SK-N-SH (cell line): ENCODE measurements at regions not wholly inside any gene's neighbourhood (a gene's known extent, or its start where the extent isn't known, plus 50 kb on each side); places are given as distances from the start of the nearest gene placed in this dataset.

Source experiments
- CTCF ChIA-PET: fragments of 300-600, 350-600 bp; formaldehyde crosslinking; extraction: SDS; loops from one replicate; lab custom pipeline; 2021; lab: Yijun Ruan, JAX
- POLR2A ChIA-PET: fragments of 350-600 bp; sonication (Branson Sonifier 250); formaldehyde crosslinking; extraction: SDS; loops from one replicate; lab custom pipeline; 2020; ENCODE audit warnings: antibody characterized with exemption, inconsistent platforms; lab: Yijun Ruan, JAX
- DNase-seq: peaks from one replicate; pipeline ENCODE4 v3.0.0; 2012
- H2AFZ ChIP-seq: fragments of 200-600 bp; sonication (generic); 2 replicates; pipeline ENCODE4 v1.8.1; 2016; ENCODE audit warnings: antibody characterized with exemption, mild to moderate bottlenecking, low read depth
- H3F3A ChIP-seq: fragments of 200-600 bp; sonication (generic); replicated peaks from 2 replicates; pipeline ENCODE3; 2016; ENCODE audit warnings: antibody characterized with exemption, mild to moderate bottlenecking; ENCODE audit not compliant: insufficient read depth
- H3K27ac ChIP-seq, 2 experiments: fragments of 200-500 bp in 1 of 2; fragments of 200-600 bp in 1 of 2; sonication (Bioruptor generic) in 1 of 2; sonication (generic), shearing (Covaris generic) in 1 of 2; 2 replicates each; pipeline versions ENCODE4 v1.5.1 to v1.6.1; 2014 to 2016; ENCODE audit warnings: low read depth in 2 of 2, inconsistent platforms in 1 of 2, low read length in 1 of 2, mild to moderate bottlenecking in 1 of 2, mixed read lengths in 1 of 2
- H3K27me3 ChIP-seq: fragments of 200-600 bp; sonication (generic), shearing (Covaris generic); 2 replicates; pipeline ENCODE4 v1.6.1; 2016; ENCODE audit warnings: mixed run types; ENCODE audit not compliant: insufficient read depth
- H3K36me3 ChIP-seq, 2 experiments: fragments of 200-500 bp in 1 of 2; fragments of 200-600 bp in 1 of 2; sonication (Bioruptor generic) in 1 of 2; sonication (generic) in 1 of 2; replicated peaks in 1 of 2; 2 replicates each; pipeline versions ENCODE3 to v1.5.1; 2014 to 2016; ENCODE audit warnings: low read length in 1 of 2, mild to moderate bottlenecking in 1 of 2; ENCODE audit not compliant: insufficient read depth in 2 of 2, control insufficient read depth in 1 of 2
- H3K4me1 ChIP-seq, 2 experiments: fragments of 200-500 bp in 1 of 2; fragments of 200-600 bp in 1 of 2; sonication (Bioruptor generic) in 1 of 2; sonication (generic), shearing (Covaris generic) in 1 of 2; 2 replicates each; pipeline versions ENCODE4 v1.5.1 to v1.6.1; 2014 to 2016; ENCODE audit warnings: low read depth in 1 of 2, low read length in 1 of 2, mixed run types in 1 of 2; ENCODE audit not compliant: insufficient read depth in 2 of 2, control insufficient read depth in 1 of 2
- H3K4me2 ChIP-seq: fragments of 200-600 bp; sonication (generic), shearing (Covaris generic); 2 replicates; pipeline ENCODE4 v1.6.1; 2017; ENCODE audit warnings: mixed run types
- H3K4me3 ChIP-seq, 2 experiments: fragments of 200-500 bp in 1 of 2; fragments of 200-600 bp in 1 of 2; sonication (Bioruptor generic) in 1 of 2; sonication (generic), shearing (Covaris generic) in 1 of 2; 2 replicates each; pipeline versions ENCODE4 v1.5.1 to v1.8.1; 2014 to 2016; ENCODE audit warnings: low read depth in 2 of 2, inconsistent platforms in 1 of 2, low read length in 1 of 2, mild to moderate bottlenecking in 1 of 2, mixed read lengths in 1 of 2, moderate library complexity in 1 of 2
- H3K79me2 ChIP-seq: fragments of 200-600 bp; sonication (generic); 2 replicates; pipeline ENCODE4 v1.8.1; 2017; ENCODE audit warnings: mild to moderate bottlenecking; ENCODE audit not compliant: insufficient read depth
- H3K9ac ChIP-seq: fragments of 200-600 bp; sonication (generic); 2 replicates; pipeline ENCODE4 v1.6.1; 2017; ENCODE audit warnings: mixed run types
- H3K9me2 ChIP-seq: fragments of 200-600 bp; sonication (generic); 2 replicates; pipeline ENCODE4 v1.6.1; 2017; ENCODE audit warnings: mixed run types
- H3K9me3 ChIP-seq: fragments of 200-600 bp; sonication (generic); 2 replicates; pipeline ENCODE4 v1.6.1; 2017; ENCODE audit warnings: mixed run types, mild to moderate bottlenecking, moderate library complexity
- H4K20me1 ChIP-seq: fragments of 200-600 bp; sonication (generic); 2 replicates; pipeline ENCODE4 v1.6.1; 2017; ENCODE audit warnings: mild to moderate bottlenecking, mixed run types; ENCODE audit not compliant: insufficient read depth
- ELF1 ChIP-seq: IDR thresholded peaks from 2 replicates; pipeline ENCODE4 v1.4.0; 2012
- EP300 ChIP-seq, 2 experiments: IDR thresholded peaks; 2 replicates each; pipeline versions ENCODE4 v1.4.0 to v1.6.1; 2012; ENCODE audit warnings: borderline replicate concordance in 1 of 2, low read depth in 1 of 2, low read length in 1 of 2
- FOSL2 ChIP-seq: IDR thresholded peaks from 2 replicates; pipeline ENCODE4 v1.4.0; 2012; ENCODE audit warnings: low read depth, mild to moderate bottlenecking, moderate library complexity, borderline replicate concordance
- FOXM1 ChIP-seq: IDR thresholded peaks from 2 replicates; pipeline ENCODE4 v1.4.0; 2012; ENCODE audit warnings: low read depth, mild to moderate bottlenecking
- GABPA ChIP-seq: IDR thresholded peaks from 2 replicates; pipeline ENCODE4 v1.4.0; 2012; ENCODE audit warnings: low read depth, mild to moderate bottlenecking
- MXI1 ChIP-seq: IDR thresholded peaks from 2 replicates; pipeline ENCODE4 v1.6.1; 2012; ENCODE audit warnings: mild to moderate bottlenecking, low read depth, low read length, improper control_type of control experiment
- POLR2AphosphoS5 ChIP-seq: IDR thresholded peaks from 2 replicates; pipeline ENCODE4 v1.6.1; 2012; ENCODE audit warnings: low read depth, low read length
- RAD21 ChIP-seq: IDR thresholded peaks from 2 replicates; pipeline ENCODE4 v1.6.1; 2012; ENCODE audit warnings: mild to moderate bottlenecking, low read length
- RFX5 ChIP-seq: IDR thresholded peaks from 2 replicates; pipeline ENCODE4 v1.6.1; 2012; ENCODE audit warnings: mild to moderate bottlenecking, improper control_type of control experiment, low read length
- TEAD4 ChIP-seq: IDR thresholded peaks from 2 replicates; pipeline ENCODE4 v1.4.0; 2012; ENCODE audit warnings: mild to moderate bottlenecking, borderline replicate concordance; ENCODE audit not compliant: insufficient read depth
- WGBS: methylation state at CpG from one replicate; pipeline ENCODE4 v1.1.6; 2017; ENCODE audit warnings: low lambda C conversion rate; 5-methylcytosine and 5-hydroxymethylcytosine counted together
- TF ChIP-seq, protein P1 (sequence below): IDR thresholded peaks from 2 replicates; pipeline ENCODE4; 2012
- TF ChIP-seq, protein P2 (sequence below): IDR thresholded peaks from 2 replicates; pipeline ENCODE4 v1.6.1; 2012; ENCODE audit warnings: mild to moderate bottlenecking, low read depth, low read length, moderate library complexity
- TF ChIP-seq, protein P3 (sequence below): IDR thresholded peaks from 2 replicates; pipeline ENCODE4 v1.4.0; 2012; ENCODE audit warnings: low read depth, borderline replicate concordance

DNA sequence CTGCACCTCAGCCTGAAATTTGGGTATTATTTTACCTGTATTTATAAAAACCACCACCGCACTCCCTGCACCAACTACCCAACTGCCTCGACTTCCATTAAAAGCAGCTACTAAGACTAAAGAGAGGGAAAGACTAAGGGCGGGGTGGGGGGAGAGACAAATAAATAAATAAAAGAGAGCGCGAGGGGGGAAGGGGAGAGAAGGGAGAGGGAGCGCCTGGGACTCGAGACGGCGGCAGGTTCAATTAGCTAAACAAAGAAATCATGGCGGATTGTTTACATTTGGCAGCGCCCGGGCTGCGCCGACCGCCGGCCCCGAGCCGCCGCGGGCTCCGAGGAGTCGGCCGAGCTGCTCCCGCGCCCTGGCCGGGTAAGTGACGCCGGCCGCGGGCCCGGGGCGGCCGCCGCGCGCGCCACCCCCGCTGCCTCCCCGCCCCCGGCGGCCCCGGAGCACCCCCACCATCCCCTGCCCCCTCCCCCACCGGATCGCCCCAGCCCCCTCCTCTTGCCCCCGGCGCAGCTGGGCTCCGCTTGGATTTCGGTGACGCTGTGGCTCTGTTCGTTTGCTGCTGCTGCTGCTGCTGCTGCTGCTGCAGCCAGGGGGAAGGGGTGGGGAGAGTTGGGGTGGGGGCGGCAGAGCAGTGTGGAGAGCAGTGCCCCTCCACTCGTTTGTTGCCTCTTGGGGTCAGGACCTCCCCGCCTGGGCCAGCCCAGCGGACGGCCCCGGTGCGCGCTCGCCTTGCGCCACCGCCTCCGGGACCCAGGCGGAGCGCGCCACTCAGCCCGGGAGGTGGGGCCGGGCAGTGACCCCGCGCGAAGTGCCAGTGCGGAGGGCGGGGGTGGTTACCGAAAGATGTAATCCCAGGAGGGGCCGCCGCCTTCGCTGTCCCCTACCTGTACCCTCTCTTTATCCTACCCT lies 187.2 kb upstream of the FANCL start (continued):
- TF ChIP-seq EP300 (IDR thresholded peaks at IDR 0.05; ENCODE audit: borderline replicate concordance in 1 of 2, low read depth in 1 of 2, low read length in 1 of 2), result no peak
- no peak for TF ChIP-seq TEAD4
- TF ChIP-seq, protein P1, sequence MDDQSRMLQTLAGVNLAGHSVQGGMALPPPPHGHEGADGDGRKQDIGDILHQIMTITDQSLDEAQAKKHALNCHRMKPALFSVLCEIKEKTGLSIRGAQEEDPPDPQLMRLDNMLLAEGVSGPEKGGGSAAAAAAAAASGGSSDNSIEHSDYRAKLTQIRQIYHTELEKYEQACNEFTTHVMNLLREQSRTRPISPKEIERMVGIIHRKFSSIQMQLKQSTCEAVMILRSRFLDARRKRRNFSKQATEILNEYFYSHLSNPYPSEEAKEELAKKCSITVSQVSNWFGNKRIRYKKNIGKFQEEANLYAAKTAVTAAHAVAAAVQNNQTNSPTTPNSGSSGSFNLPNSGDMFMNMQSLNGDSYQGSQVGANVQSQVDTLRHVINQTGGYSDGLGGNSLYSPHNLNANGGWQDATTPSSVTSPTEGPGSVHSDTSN, result no peak

DNA sequence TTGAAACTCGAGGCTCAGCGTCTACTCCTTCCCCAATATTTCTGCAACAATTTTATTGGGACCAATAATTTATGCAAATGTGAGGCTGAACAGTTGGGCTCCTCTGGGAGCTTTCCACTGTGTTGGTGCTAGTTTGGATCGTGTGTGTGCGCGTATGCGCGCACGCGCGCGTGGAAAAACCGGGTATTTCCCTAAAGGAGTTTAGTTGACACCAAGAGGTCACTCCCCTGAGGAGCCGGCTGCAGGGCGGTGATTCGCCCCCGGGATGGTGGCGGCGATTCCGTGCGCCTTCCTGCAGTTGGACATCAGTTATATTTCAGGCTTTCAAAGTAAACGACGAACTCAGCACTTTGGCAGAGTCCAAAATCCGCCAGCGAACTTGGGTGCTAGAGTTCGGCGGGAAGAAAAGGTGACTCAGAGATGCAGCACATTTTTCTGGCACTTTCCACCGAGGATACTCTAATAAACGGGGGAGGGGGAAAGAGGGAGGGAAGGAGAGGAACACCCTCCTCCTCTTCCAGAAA lies 186.5 kb upstream of the FANCL start:
- Histone ChIP-seq H3K9ac (no peak overlapping the region), H3K9me3 (no peaks in the 10 kb centered on the region), H3K36me3 (no peaks in the 10 kb centered on the region), H3K27ac (peak overlapping the region in 1 of 2 experiments; percentile 51; a peak in 2 of 4 replicates), H3K4me2 (peak overlapping the region; percentile 83), H3K4me1 (no peaks in the 10 kb centered on the region; a peak in 2 of 4 replicates), H3K9me2 (no peaks in the 10 kb centered on the region), H3K27me3 (peaks cover 5% of the 10 kb centered on the region; the same call in 1 of the 2 replicates), H3F3A (no peaks in the 10 kb centered on the region), H2AFZ (0 out of 2 replicates have a peak overlapping the region, but pooled peaks have one; percentile 82), H3K4me3 (peak overlapping the region; percentile 51 to 55), H4K20me1 (no peaks in the 10 kb centered on the region), H3K79me2 (no peaks in the 10 kb centered on the region)
- POLR2A ChIA-PET, result interaction anchor here (1.3 to 1.6 kb wide), 2 partner anchors 9 to 186 kb away, joined by 5 to 7 read pairs; partner anchors contain the start of gene FANCL
- DNase-seq, result peak; percentile 51
- WGBS, result 1% methylated on average over 28 of the region's 28 CpGs
- CTCF ChIA-PET, result interaction anchor here (1.7 kb wide), 1 partner anchor 296 kb away, joined by 5 read pairs; no protein-coding TSS in a partner anchor
- peak; percentile 24; the same call in 1 of the 2 replicates for TF ChIP-seq MXI1
- TF ChIP-seq, protein P2, sequence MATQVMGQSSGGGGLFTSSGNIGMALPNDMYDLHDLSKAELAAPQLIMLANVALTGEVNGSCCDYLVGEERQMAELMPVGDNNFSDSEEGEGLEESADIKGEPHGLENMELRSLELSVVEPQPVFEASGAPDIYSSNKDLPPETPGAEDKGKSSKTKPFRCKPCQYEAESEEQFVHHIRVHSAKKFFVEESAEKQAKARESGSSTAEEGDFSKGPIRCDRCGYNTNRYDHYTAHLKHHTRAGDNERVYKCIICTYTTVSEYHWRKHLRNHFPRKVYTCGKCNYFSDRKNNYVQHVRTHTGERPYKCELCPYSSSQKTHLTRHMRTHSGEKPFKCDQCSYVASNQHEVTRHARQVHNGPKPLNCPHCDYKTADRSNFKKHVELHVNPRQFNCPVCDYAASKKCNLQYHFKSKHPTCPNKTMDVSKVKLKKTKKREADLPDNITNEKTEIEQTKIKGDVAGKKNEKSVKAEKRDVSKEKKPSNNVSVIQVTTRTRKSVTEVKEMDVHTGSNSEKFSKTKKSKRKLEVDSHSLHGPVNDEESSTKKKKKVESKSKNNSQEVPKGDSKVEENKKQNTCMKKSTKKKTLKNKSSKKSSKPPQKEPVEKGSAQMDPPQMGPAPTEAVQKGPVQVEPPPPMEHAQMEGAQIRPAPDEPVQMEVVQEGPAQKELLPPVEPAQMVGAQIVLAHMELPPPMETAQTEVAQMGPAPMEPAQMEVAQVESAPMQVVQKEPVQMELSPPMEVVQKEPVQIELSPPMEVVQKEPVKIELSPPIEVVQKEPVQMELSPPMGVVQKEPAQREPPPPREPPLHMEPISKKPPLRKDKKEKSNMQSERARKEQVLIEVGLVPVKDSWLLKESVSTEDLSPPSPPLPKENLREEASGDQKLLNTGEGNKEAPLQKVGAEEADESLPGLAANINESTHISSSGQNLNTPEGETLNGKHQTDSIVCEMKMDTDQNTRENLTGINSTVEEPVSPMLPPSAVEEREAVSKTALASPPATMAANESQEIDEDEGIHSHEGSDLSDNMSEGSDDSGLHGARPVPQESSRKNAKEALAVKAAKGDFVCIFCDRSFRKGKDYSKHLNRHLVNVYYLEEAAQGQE, result peak; percentile 86
- no peak for TF ChIP-seq GABPA
- no peak for TF ChIP-seq TEAD4

DNA sequence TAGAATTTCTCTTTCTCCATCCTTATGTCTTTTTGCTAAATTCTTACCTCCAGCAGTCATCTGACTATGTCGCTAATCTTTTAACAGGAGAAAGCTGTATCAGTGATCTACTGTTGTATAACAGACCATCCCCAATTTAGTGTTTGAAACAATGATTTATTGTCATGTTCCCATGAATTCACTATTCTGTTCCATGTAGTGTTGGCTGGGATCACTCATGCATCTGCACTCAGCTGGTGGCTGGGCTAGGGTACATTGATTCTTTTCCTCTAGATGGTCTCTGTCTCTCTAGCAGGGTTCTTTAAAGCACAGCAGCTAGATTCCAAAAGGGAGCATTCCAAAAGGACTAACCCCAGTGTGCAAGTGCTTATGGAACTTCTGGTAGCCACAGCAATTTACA lies 184.2 kb upstream of the FANCL start:
- Histone ChIP-seq H3K27ac (no peak overlapping the region), H3K4me3 (no peak overlapping the region), H3K27me3 (peaks cover 5% of the 10 kb centered on the region; the same call in 1 of the 2 replicates), H3K4me1 (no peaks in the 10 kb centered on the region; a peak in 2 of 4 replicates), H3K9me2 (no peaks in the 10 kb centered on the region), H3K36me3 (no peaks in the 10 kb centered on the region), H2AFZ (no peak overlapping the region), H3K9me3 (no peaks in the 10 kb centered on the region), H3K9ac (no peak overlapping the region), H4K20me1 (no peaks in the 10 kb centered on the region), H3K4me2 (no peak overlapping the region), H3K79me2 (no peaks in the 10 kb centered on the region), H3F3A (no peaks in the 10 kb centered on the region)
- ChIA-PET CTCF (interaction anchor here (0.6 to 1.9 kb wide), 2 partner anchors 23 to 502 kb away, joined by 3 to 4 read pairs; no protein-coding TSS in a partner anchor), POLR2A (no interaction called here)
- DNase-seq, result no peak
- WGBS, result 77% methylated on average over 1 of the region's 1 CpG
- TF ChIP-seq RFX5, result no peak
- TF ChIP-seq POLR2AphosphoS5, result no peak
- no peak for TF ChIP-seq RAD21
- TF ChIP-seq, protein P3, sequence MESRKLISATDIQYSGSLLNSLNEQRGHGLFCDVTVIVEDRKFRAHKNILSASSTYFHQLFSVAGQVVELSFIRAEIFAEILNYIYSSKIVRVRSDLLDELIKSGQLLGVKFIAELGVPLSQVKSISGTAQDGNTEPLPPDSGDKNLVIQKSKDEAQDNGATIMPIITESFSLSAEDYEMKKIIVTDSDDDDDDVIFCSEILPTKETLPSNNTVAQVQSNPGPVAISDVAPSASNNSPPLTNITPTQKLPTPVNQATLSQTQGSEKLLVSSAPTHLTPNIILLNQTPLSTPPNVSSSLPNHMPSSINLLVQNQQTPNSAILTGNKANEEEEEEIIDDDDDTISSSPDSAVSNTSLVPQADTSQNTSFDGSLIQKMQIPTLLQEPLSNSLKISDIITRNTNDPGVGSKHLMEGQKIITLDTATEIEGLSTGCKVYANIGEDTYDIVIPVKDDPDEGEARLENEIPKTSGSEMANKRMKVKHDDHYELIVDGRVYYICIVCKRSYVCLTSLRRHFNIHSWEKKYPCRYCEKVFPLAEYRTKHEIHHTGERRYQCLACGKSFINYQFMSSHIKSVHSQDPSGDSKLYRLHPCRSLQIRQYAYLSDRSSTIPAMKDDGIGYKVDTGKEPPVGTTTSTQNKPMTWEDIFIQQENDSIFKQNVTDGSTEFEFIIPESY, result no peak
- TF ChIP-seq ELF1, result no peak
- TF ChIP-seq FOSL2, result no peak
- TF ChIP-seq, protein P1, result no peak
- no peak for TF ChIP-seq FOXM1
